Left kidney (tissue), 1 donor: ENCODE measurements at regions not wholly inside any gene's neighbourhood (a gene's known extent, or its start where the extent isn't known, plus 50 kb on each side); places are given as distances from the start of the nearest gene placed in this dataset.
A peak's percentile ranks its signal among the peaks of the same experiment; 100 is the strongest.
"Not testable (repeated sequence)": the region's sequence is repeated elsewhere in the genome, so short reads cannot be mapped to it uniquely, and the experiment has no call there.

Source experiments
- DNase-seq: peaks from one replicate; pipeline ENCODE4 v3.0.0-alpha.2; 2013

DNA sequence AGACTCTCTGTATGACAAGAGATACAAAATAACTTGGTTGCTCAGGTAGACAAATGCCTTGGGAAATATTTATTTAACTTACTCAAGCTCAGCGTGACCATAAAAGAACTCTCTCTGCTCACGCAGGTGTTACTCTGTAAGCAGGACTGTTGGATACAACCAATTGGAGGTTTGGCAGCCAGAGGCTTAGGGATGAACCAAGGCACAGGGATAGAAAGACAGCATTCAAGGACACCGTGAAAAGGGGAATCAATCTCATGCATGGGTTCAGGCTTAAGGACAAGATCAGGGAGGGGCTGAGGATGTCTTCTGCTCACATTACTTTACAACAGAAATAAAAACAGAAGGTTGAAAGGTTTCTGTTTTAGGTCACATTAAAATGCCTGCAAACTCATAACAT is 389.0 kb upstream of the BRINP1 start:
- no peak for DNase-seq

DNA sequence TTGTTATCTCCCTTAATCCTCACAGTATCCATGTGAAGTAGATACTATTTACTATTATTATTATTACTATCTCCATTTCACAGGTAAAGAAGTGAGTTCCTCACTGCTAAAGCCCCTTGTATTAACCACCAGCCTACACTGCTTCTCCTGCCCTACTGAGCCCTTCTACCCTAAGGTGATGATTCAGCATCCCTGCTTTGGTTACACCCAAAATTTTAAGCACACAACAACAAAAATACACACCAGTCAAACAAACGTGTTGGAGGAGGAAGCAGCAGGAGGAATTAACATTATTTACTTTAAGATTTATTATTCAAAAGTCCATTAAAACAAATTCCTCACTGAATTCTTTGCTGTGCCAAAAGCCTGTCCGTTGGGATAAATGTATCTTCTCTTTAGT is 370.2 kb upstream of the BRINP1 start:
- DNase-seq = no peak

DNA sequence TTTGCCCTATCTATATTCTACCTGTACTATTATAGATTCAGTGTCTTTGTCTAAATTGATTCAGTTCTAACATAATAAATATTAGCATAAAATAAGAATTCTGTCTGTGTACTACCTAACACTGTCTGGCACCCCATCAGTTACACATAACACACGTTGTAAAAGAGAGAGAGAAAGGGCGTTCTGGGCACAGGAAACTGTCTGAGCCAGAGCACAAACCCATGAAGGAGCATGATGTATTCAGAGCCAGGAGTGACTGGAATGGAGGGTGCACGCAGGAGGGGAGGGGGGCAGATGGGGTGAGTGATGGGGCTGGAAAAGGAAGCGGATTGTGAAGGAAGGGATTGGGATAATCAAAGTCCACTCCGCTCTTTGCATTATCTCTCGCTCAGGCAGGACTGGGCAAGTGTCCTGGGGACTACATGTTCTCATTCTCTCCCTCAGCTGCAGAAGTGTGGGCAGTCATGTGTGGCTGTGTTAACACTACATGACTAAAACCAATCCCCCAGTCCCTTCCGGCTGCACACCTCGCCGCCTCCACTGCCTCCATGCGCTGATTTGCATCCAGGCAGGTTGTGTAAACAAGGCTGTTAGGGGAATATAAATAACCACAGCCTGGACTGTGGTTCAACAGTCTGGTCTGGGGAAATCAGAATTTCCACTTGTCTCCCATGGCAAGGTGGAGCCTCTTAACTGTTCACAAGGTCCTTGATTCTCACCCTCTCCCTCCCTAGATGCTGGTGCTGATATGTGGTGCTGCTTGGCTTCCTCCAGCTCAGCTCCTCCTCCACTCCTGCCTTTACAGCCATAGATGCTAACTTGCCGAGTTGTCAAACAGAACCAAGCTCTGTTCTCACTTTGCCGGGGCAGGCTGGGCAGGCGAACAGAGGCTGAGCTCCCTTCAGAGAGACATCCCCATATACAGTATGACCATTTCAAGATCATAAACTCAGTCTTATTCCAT is 367.5 kb upstream of the BRINP1 start:
- peak; percentile 50 for DNase-seq

DNA sequence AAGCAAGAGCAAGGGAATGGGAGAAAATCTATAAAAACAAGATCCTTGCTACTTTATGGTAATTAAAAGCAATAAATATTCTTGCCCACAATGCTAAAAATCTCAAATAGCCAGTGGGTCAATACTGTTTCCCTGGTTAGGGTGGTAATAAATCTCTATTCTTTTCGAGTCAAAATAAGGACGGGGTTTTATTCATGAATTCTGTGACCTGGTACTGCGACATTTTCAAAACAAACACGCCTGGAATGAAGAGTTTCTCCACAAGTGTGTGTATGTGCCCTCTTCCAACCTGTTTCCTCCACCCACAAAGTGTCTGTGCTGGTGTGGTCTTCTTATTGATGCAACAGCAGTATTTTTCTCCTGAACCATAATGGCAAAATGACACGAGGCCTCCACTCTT is 358.8 kb upstream of the BRINP1 start:
- DNase-seq = no peak

DNA sequence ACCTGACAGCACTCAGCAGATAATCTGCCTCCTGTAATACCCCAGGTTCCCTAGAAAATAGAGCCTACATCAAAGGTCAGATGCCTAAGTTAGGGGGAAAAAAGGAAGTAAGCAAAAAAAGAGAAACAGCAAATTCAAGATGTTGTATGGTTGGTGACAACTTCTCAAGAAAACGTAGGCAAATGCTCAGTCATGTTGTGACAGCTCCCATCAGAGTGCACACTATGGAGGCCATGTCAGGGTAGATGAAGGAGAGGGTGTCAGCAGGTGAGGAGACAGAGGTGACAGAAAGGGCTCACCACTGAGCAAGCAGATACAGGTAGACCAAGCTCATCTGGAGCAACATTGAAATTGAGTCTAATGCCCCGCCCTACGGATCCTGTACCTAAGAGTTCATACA is 356.8 kb upstream of the BRINP1 start:
- DNase-seq = no peak

DNA sequence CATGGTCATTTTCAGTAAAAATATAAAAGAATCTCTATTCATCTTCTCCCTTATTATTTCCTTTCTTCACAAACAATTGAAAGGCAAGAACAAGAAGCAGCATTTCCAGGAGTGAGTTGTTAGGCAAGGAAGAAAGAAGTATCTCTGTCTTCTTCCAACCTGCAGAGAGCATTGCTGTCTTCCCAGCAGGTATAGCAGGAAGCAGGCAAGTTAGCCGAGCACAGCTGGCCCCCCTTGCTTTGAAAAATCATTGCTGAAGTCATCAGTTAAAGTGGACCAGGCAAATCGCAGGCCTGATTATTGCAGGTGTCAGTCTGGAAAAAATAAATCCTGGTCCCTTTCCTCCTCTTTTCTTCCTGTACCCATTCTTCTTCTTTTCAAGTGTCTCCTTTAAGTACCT is 353.1 kb upstream of the BRINP1 start:
- no peak for DNase-seq

DNA sequence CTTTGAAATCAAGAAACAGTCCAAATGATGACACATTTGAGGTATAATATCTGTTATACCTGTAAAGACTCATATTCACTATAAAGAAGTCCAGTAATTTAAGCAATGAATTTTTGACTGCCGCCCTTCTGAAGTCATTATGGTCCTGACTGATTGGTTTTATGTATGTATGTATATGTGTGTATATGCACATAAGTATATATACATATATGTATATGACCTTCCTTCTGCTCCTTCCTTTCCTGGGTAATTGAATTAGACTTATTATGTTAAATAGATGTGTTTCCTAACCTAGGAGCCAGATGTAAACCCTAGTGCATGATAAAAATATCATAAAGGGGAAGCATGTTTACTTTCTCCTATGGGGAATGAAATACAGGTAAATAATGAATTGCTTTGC is 343.1 kb upstream of the BRINP1 start:
- no peak for DNase-seq

DNA sequence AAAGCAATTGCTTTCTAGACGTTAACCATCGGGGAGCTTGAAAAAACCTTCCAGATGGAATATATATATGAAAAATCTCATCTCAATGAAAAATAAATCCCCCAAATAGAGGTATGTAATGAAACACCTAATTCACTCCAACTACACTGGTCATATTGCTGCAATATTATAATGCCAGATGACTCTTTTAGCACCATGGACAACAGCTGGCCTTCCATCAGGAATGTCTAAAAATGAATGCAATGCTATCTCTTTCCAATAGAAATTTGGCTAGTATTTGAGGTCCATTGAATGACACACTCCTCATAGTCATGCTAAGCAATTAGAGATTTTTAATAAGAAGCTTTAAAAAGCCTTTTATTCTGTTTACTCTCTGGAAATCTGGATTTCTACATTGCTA is 340.2 kb upstream of the BRINP1 start:
- no peak for DNase-seq

DNA sequence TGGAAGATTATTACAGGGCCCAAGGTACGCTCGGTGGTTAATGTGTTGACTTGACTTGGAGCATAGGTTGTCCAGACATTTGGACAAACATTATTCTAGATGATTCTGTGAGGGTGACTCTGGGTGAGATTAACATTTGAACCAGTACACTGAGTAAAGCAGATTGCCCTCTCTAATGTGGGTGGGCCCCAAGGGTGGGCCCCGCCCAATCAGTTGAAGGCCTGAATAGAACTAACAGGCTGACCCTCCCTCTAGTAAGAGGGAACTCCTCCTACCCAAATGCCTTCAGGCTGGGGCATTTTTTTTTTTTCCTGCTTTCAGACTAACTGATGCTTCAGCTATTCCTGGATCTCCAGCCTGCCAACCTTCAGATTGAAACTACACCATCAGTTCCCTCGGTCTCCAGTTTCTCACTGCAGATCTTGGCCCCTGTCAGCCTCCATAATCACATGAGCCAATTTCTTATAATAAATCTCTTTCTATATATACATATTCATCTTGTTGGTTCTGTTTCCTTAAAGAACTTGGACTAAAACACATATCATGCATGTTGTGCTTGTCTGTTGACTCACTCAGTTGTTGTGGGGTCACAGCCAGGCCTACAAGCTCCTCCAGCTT is 338.1 kb upstream of the BRINP1 start:
- no peak for DNase-seq

DNA sequence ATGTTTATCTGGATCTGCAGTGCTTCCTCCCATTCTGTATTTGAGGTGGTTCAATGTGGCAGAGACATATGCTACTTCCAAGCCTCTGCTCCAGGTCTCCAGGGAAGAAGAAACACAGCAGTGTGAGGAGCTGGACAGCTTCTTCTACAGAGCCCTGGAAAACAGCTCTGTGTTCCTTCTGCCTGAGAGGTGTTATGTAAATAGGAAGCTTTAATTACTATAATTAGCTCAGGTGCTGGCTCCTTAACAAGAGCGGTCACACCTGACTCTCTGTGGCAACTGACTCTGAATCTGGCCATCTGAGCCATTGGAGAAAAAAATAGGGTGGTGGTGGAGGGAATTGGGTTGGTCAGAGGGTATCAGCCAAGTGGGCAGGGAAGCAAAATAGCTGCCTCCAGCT is 332.4 kb upstream of the BRINP1 start:
- no peak for DNase-seq

DNA sequence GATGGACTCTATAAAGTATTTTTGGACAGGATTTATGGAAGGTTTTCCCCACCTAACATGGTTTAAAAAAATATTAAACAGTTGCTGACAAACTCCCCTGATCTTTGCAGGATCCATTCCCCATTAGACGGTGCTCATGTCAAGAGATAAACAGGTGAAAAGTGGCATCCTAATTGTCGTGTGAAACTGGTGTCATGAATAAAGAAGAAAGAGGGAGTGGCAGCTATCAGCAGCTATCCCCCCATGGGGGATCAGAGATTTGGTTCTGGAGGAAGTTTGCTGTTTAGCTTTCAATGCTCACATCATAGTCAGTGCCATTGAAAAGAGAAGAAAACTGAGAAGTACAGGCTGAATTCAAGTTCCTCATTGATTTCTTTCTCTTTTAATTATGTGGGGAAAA is 329.3 kb upstream of the BRINP1 start:
- no peak for DNase-seq

DNA sequence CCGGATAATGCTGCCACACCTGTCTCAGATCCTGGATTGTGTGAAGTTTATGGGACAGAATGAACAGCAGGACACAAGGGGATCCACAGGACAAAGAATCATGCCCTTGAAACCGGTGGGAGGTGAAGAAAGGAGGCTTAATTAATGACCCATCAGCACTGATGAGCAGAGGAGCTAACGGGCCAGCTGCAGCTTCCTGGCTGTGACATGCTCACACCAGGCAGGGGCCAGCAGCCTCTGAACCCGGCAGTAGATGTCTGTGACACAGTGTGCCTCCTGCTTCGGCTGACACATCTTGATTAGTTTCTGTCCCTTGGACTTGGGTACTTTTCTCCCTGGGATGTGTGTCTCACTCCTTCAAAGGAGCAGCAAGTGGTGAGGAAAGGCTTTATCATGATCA is 328.8 kb upstream of the BRINP1 start:
- no peak for DNase-seq

DNA sequence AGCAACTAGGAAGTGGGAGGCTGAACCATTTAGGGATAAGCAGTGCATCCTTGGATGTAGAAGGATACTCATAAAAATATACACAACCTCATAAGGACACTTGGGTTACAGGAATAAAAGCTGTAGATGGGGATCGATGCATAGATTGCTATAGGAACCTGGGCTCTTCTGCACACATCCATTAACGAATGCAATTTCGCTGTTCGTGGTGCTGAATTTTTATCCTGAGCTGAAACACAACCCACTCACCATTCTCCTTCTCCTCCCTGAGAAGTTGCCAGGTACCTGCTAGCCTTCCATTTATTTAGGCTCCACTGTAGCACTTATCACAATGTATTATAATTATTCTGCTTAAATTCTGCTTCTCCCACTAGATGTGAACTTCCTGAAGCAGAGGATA is 320.6 kb upstream of the BRINP1 start:
- DNase-seq = peak; percentile 54

DNA sequence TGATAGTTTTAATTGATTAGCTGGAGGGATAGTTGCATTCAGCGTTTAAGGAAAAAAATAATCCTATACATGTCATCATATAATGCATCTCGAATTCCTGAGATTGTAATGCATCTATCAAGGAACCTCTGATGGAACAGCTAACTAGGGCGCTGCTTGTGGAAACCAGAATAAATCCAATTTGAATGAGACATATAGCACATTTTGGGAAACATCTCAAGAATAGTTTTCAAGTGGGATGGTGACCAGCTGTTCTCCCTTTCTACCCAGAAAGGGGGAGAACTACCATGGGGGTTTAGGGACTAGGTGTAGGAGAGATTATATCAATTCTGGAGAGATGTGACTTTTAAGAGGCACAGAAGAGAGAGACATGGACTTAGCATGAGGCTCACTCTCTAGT is 319.3 kb upstream of the BRINP1 start:
- no peak for DNase-seq

DNA sequence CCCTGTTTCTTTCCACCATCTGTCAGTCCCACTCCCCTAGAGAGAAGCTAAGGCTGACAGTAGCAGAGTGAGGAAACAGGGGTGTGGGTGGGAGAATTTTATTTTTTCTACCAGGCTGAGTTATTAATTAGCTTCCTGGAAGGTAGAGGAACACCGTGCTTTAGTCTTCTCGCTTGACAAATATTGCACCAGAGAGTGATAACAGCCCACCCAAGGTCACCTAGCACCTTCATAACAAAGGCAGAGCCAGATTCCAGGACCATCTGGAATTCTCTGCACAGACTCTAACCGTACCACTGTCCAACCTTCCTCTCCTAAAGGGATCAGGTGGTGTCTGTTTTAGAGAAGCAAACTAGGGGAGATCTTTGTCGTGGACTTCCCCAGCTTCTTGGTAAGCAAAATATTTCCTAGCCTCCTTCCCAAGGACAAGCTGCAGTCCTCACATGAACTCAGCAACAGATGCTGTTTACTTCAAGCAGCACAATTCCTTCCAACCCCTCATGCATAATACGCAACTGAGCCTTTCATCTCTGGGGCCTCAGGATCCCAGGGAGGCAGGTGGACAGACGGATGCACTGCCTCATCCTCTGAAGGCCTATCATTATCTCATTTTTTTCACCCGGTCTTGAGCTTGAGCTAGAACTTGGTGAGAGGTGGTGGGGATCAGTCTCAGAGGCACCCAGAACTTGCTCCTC is 308.7 kb upstream of the BRINP1 start:
- no peak for DNase-seq

DNA sequence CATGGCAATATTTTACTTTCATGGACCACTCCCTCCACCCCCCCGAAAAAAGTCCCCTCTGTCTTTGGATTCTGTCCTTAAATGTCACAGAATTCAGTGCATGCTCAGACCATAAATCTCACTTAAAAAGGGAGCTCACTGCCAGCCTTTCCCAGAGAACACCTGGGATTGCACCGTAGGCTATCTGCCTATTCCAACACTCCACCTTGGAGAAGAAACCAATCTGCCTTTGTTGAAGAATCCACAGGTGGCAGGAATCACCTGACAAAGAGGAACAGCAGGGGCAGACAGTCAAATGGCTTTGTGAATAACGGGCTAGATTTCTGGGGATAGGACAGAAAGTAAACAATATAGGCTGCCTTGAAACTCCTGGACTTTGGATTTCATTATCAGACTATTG is 306.7 kb upstream of the BRINP1 start:
- DNase-seq = no peak

DNA sequence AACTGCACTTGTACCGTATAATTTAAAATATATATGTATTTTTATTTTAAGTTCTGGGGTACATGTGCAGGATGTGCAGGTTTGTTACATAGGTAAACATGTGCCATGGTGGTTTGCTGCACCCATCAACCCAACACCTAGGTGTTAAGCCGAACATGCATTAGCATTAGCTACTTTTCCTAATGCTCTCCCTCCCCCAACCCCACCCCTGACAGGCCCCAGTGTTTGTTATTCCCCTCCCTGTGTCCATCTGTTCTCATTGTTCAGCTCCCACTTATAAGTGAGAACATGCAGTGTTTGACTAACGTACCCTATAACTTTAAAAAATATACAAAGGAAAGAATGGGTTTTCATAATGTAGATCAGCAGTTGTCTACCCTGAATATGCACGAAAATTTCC is 303.5 kb upstream of the BRINP1 start:
- not testable (repeated sequence) for DNase-seq

DNA sequence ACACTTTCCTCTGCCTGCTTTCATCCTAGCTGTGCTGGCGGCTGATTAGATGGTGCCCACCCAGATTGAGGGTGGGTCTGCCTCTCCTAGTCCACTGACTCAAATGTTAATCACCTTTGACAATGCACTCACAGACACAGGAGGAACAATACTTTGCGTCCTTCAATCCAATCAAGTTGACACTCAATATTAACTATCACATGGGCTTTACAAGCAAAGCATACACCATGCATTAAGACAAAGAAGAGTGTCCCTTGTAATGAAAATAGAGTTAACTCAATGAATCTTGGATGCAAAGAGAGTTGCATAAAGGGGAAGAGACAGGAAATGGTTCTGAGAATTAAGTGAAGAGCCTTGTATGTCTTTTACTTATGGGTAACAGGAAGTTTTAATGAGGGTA is 298.7 kb upstream of the BRINP1 start:
- DNase-seq = no peak

DNA sequence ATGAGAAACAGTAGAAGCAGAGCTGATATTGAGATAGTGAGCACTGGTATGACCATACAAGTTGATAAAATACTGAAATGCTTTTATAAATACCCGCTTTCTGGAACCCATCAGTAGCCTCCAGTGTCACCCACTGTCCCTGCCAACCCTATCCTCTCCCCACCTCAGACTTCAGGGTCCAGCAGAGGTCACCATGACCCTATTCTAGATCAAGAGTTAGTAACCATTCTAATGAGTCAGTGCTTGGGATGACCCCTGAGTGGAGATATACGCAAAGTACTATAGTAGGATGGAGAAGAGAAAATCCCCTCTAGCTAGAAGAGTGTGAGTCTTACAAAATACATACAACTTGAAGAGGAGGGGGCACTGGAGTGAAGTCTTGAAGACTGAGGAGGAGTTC is 297.9 kb upstream of the BRINP1 start:
- no peak for DNase-seq

DNA sequence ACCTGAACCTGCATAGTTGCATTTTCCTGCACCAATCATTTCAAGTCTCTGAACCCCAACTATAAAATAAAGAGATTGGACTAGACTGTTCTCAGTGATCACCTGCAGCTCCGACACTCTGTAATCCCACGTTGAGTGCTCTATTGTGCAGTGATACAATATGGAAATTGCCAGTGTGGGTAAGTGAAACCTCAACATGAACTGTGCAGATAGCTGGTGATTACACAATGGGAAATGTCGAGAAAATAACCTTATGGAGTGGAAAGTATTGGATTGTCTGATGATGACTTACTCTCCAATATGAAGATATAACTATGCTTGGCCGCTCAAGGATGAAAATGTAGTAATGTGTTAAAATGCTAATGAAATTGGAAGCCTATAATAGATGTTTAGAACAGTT is 293.1 kb upstream of the BRINP1 start:
- peak; percentile 14 for DNase-seq

DNA sequence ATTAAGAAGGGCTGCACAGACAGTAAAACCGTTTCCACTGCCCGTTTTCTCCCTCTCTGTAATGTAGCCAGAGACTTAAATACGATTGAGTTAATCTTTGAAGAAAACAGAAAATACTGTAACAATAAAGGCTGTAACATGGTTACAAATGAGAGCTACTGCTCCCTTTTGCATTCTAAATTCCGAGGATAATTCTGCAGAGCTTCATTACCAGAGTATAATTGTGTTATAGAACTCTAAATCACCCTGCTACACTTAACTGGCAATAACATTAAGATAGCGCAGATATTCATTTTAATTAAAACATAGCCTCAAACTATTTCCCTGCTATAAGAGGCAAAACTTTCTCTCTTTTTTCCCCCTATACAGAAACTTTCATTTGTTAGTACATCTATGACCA is 283.7 kb upstream of the BRINP1 start:
- DNase-seq = no peak

DNA sequence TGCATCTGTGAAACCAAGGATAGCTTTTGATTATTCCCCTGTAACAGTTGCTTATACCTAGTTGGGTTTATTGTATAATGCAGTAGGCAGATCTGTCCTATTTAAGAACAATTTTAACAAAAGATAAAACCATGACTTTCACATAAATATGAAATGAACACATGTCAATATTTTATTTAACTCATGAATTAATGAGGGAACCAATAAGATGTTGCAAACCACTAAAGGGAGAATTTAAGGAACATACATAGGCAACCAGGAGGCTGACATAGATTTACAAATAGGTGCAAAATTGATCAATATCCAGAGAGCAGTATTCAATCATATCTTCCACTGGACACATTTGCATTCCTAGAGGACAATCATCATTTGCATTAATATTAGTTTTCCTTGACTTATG is 280.0 kb upstream of the BRINP1 start:
- no peak for DNase-seq

DNA sequence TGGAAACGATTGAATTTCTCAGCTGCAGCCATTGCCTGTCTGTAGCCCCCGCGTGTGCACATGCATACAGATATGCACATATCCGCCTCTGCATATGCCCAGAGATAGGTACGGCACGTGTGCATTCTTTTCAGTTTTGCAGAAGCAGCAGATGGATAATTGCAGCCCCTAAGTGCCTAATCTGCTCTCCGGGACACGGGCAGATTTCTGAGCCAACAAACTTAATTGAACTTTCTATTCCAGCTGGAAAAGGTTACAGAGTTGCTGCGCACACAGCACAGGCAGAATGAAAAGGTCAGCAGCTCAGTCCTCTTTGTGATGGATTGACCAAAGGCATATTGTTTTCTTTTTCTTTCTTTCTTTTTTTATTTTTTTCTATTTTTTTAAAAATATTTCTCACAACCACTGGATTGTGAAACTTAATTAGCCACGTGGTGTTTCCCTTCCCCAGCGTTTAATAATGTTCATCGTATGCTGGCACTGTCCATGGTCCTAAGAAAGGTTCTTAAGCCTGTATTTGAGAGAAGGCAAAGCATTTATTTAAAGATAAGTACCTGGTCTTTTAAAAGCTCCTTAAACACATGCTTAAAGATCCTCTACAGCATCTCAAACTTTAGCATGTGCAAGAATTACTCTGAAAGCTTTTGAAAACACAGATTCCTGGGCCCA is 270.2 kb upstream of the BRINP1 start:
- DNase-seq = peak; percentile 73
